Esophagus muscularis mucosa (tissue), 4 donors: ENCODE measurements at regions not wholly inside any gene's neighbourhood (a gene's known extent, or its start where the extent isn't known, plus 50 kb on each side); places are given as distances from the start of the nearest gene placed in this dataset.

Experiments
- EP300 ChIP-seq: sonication (generic); formaldehyde crosslinking; IDR thresholded peaks from one replicate; pipeline ENCODE4 v1.6.1; 2017; ENCODE audit warnings: antibody characterized with exemption
- POLR2AphosphoS5 ChIP-seq, 2 donors: sonication (generic); formaldehyde crosslinking; IDR thresholded peaks; one replicate each; pipeline ENCODE4 v1.6.1; 2017; ENCODE audit warnings: antibody characterized with exemption in 2 of 2
- TF ChIP-seq, protein P1 (sequence below), 3 experiments: fragments of 200-600 bp in 2 of 3; fragments of 450-650 bp in 1 of 3; sonication (generic) in 2 of 3; IDR thresholded peaks; one replicate each; pipeline ENCODE4 v1.5.1; 2017 to 2019; ENCODE audit warnings: antibody characterized with exemption in 3 of 3, mild to moderate bottlenecking in 2 of 3, moderate library complexity in 1 of 3

DNA sequence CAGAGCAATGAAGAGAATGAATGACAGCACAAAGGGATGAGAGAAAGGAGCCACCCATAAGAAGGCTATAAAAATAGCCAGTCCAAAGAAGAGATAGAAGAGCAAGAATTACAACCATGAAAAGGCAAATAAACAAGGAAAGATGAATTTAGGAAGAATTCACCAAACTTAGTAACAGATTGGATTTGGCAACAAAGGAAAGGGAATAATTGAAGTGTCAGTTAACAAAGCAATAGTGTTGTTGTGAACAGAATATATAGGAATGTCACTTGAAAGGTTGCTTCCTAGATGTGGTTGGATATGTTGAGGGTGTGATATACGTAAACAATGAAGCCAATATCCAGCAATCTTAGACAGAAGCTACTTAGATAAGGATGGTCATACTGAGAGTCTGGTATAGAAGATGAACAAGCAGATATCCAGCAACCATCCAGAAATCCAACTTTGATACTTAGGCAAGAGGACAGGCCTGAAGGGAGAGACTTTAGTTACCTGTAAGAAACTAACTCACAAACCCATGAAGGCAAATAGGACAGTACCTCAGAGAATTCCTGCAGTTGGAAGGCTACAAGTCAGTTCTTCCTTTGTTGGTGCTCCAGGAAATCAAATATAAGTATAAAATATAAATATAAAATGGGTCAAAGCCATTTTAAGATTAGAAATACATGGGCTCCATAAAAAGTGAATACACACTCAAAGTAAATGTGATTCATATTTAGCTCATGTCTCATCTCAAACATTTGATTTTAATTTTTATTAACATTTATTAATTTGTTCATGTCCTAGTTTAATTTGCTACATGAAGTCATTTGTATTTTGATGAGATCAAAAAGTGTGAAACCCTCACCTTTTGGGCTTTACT lies 106.5 kb downstream of the HFE start:
- TF ChIP-seq EP300 (no peak), POLR2AphosphoS5 (IDR thresholded peaks at IDR 0.05) (no peak)
- TF ChIP-seq, protein P1, sequence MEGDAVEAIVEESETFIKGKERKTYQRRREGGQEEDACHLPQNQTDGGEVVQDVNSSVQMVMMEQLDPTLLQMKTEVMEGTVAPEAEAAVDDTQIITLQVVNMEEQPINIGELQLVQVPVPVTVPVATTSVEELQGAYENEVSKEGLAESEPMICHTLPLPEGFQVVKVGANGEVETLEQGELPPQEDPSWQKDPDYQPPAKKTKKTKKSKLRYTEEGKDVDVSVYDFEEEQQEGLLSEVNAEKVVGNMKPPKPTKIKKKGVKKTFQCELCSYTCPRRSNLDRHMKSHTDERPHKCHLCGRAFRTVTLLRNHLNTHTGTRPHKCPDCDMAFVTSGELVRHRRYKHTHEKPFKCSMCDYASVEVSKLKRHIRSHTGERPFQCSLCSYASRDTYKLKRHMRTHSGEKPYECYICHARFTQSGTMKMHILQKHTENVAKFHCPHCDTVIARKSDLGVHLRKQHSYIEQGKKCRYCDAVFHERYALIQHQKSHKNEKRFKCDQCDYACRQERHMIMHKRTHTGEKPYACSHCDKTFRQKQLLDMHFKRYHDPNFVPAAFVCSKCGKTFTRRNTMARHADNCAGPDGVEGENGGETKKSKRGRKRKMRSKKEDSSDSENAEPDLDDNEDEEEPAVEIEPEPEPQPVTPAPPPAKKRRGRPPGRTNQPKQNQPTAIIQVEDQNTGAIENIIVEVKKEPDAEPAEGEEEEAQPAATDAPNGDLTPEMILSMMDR (IDR thresholded peaks at IDR 0.05): no peak
